ENCODE measurements at regions not wholly inside any gene's neighbourhood (a gene's known extent, or its start where the extent isn't known, plus 50 kb on each side); places are given as distances from the start of the nearest gene placed in this dataset.

DNA sequence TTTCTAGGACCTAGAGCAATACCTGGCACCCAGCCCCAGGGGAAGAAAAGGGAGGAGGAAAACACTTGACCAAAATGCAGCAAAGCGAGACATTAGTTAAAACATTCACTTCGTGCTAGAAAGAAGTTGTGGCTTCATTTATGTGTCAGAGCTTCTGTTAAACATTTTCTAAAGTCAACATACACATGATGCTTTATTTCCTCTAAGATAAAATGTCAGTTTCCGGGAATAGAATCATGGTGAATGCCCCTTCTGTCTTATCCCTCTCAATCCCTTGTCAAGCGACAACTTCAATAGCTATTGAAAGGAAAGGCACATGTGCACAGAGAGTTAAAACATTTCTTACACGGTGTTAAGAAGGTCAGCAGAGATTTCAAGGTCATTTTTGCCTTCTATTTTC, 404.6 kb upstream of the CWC22 start:
- H3K4me3 ChIP-seq = no peak overlapping the region
- H3K9me3 ChIP-seq = no peaks in the 10 kb centered on the region
- H3K27me3 ChIP-seq = no peaks in the 10 kb centered on the region
- DNase-seq = no peak
- TF ChIP-seq, protein P1, sequence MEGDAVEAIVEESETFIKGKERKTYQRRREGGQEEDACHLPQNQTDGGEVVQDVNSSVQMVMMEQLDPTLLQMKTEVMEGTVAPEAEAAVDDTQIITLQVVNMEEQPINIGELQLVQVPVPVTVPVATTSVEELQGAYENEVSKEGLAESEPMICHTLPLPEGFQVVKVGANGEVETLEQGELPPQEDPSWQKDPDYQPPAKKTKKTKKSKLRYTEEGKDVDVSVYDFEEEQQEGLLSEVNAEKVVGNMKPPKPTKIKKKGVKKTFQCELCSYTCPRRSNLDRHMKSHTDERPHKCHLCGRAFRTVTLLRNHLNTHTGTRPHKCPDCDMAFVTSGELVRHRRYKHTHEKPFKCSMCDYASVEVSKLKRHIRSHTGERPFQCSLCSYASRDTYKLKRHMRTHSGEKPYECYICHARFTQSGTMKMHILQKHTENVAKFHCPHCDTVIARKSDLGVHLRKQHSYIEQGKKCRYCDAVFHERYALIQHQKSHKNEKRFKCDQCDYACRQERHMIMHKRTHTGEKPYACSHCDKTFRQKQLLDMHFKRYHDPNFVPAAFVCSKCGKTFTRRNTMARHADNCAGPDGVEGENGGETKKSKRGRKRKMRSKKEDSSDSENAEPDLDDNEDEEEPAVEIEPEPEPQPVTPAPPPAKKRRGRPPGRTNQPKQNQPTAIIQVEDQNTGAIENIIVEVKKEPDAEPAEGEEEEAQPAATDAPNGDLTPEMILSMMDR (IDR thresholded peaks at IDR 0.05) = no peak
- no peak for TF ChIP-seq POLR2A (IDR thresholded peaks at IDR 0.05)
- no peaks in the 10 kb centered on the region for H3K36me3 ChIP-seq
- H3K27ac ChIP-seq = no peak overlapping the region
- no peaks in the 10 kb centered on the region for H3K4me1 ChIP-seq

GRCh38 chr2:180406687-180407086, 399.6 kb upstream of the CWC22 start:
- Histone ChIP-seq H3K9me3 (no peaks in the 10 kb centered on the region), H3K4me3 (no peak overlapping the region), H3K4me1 (no peaks in the 10 kb centered on the region), H3K36me3 (no peaks in the 10 kb centered on the region), H3K27me3 (no peaks in the 10 kb centered on the region), H3K27ac (no peak overlapping the region)
- TF ChIP-seq POLR2A (IDR thresholded peaks at IDR 0.05) = no peak
- DNase-seq = no peak

DNA sequence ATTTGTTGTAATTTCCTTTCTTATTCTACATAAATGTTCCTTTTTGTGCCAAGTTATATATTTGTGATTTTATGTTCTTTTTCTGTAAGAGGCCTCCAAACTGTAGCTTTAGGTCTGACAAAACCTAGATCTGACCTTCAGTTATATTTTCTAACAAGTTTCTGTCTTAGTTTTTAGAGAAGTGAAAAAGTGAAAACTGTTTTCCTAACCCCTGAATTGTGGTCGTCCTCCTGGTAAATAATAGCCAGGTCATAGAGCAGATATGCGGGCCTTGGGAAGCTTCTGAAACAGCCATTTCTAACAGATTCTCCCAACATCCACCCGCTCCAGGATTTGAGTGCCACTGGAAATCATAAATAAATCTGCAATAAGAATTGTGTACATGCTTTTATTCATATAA, 398.4 kb upstream of the CWC22 start:
- no peaks in the 10 kb centered on the region for H3K36me3 ChIP-seq
- H3K27ac ChIP-seq = no peak overlapping the region
- no peaks in the 10 kb centered on the region for H3K27me3 ChIP-seq
- DNase-seq = no peak
- TF ChIP-seq, protein P1 (IDR thresholded peaks at IDR 0.05) = no peak
- TF ChIP-seq POLR2A (IDR thresholded peaks at IDR 0.05) = no peak
- no peaks in the 10 kb centered on the region for H3K9me3 ChIP-seq
- no peaks in the 10 kb centered on the region for H3K4me1 ChIP-seq
- H3K4me3 ChIP-seq = no peak overlapping the region

DNA sequence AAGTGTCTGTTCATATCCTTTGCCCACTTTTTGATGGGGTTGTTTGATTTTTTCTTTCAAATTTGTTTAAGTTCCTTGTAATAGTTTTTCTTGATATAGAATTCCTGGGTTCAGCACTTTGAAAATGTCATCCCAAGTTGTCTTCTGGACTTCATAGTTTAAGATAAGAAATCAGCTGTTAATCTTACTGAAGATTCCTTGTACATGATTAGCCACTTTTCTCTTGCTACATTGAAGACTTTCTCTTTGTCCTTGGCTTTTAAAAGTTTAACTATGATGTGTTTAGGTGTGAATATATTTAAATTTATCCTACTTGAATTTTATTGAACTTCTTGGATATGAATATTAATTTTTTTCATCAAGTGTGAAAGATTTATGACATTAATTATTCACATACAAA, 387.2 kb upstream of the CWC22 start:
- peaks cover 0 to 2% (median 0%) of the 10 kb centered on the region in 4 donors for H3K9me3 ChIP-seq
- no peak overlapping the region for H3K4me3 ChIP-seq
- no peaks in the 10 kb centered on the region for H3K27me3 ChIP-seq
- no peak for DNase-seq
- H3K36me3 ChIP-seq = no peaks in the 10 kb centered on the region
- no peak overlapping the region for H3K27ac ChIP-seq
- no peaks in the 10 kb centered on the region for H3K4me1 ChIP-seq
- no peak for TF ChIP-seq POLR2A (IDR thresholded peaks at IDR 0.05)
- TF ChIP-seq, protein P1 (IDR thresholded peaks at IDR 0.05) = no peak

- TF ChIP-seq, protein P1 (IDR thresholded peaks at IDR 0.05) = no peak
- TF ChIP-seq POLR2A (IDR thresholded peaks at IDR 0.05) = no peak
- Histone ChIP-seq H3K36me3 (no peaks in the 10 kb centered on the region), H3K27me3 (no peaks in the 10 kb centered on the region), H3K4me1 (no peaks in the 10 kb centered on the region), H3K27ac (no peak overlapping the region), H3K9me3 (no peaks in the 10 kb centered on the region), H3K4me3 (no peak overlapping the region)
- no peak for DNase-seq
Measured at GRCh38 chr2:180385601-180386201, 378.6 kb upstream of the CWC22 start.

GRCh38 chr2:180376066-180376465, 369.0 kb upstream of the CWC22 start:
- no peaks in the 10 kb centered on the region for H3K36me3 ChIP-seq
- H3K9me3 ChIP-seq = no peaks in the 10 kb centered on the region
- no peak overlapping the region for H3K27ac ChIP-seq
- no peak for DNase-seq
- H3K4me3 ChIP-seq = no peak overlapping the region
- no peaks in the 10 kb centered on the region for H3K27me3 ChIP-seq
- no peaks in the 10 kb centered on the region for H3K4me1 ChIP-seq
- TF ChIP-seq POLR2A (IDR thresholded peaks at IDR 0.05) = no peak
- TF ChIP-seq, protein P1 (IDR thresholded peaks at IDR 0.05) = no peak

Measured in Peyer's patch (tissue), 4 donors.